ENCODE measurements at regions not wholly inside any gene's neighbourhood (a gene's known extent, or its start where the extent isn't known, plus 50 kb on each side); places are given as distances from the start of the nearest gene placed in this dataset.

DNA sequence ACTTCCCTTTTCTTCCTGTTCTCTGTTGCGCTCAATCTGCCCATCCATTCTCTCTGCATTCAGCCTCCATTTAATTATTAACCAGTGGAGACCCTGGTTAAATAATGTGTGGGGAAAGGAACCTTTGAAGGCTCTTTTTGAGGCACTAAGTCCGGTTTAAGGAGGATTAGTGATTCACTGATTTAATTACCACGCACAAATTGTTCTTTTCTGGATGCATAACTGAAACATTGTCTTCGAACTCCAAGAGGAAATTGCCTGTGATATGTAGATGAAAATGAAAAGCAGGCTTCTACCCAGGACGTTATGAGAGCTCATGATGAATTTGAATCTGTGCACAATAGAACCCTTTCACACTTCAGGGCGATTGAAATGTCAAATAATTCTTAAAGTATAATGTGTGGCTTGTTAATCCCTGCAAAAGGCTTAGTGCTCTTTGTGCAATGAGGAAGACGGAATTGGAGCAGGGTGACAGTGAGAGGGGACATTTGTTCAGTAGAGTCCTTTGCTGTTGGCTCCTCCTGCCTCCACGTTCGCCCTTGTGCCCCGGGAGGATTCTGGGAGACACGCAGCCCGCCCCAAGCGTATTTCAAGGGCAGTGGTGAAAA, 51.1 kb upstream of the ZNF236 start:
- no peak for DNase-seq (ENCODE audit: low spot score)

- DNase-seq (ENCODE audit: low spot score) = no peak
Observed at GRCh38 chr18:76767954-76768353, 54.4 kb upstream of the ZNF236 start.

DNA sequence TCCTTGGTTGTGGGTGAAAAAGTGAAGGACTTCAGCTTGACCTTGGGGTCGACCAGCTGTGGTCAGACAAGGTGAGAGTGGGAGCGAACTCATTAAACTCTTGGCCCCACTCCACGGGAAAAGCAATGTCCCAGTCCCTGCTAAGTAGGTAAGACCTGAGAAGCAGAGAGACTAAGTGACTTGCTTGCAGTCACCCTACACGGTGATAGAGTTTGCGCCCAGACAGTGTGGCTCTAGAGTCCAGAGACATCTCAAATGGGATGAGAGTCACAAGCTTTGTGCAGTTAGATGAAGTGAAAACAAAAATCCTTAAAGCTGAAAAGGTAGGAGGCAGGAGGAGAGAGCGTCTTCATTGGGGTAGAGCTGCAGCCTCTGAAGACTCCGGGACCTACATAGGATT, 55.9 kb upstream of the ZNF236 start:
- no peak for DNase-seq (ENCODE audit: low spot score)

- no peak for DNase-seq (ENCODE audit: low spot score)
Observed at GRCh38 chr18:76765649-76766048, 56.7 kb upstream of the ZNF236 start.

GRCh38 chr18:76764291-76764901, 58.0 kb upstream of the ZNF236 start:
- DNase-seq (ENCODE audit: low spot score) = no peak

DNA sequence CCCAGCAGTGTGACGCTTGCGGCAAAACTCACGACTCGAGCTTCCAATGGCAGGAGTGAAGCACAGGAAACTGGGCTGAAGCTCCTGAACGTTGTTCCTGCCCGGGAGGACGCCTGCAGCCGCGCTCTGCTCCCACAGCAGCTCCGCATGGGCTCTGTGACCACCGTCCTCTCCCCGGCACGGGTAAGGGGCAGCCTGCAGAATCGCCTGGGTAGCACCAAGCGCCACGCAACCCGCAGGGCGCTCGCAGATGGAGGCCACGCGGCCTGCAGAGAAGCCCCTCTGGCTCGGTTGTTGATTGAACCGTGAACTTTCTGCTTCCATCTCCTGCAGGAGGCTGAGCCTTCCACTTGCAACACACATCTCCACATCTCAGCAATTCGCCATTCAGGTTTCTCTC, 63.3 kb upstream of the ZNF236 start:
- no peak for DNase-seq (ENCODE audit: low spot score)

GRCh38 chr18:76757925-76758324, 64.4 kb upstream of the ZNF236 start:
- no peak for DNase-seq (ENCODE audit: low spot score)

DNA sequence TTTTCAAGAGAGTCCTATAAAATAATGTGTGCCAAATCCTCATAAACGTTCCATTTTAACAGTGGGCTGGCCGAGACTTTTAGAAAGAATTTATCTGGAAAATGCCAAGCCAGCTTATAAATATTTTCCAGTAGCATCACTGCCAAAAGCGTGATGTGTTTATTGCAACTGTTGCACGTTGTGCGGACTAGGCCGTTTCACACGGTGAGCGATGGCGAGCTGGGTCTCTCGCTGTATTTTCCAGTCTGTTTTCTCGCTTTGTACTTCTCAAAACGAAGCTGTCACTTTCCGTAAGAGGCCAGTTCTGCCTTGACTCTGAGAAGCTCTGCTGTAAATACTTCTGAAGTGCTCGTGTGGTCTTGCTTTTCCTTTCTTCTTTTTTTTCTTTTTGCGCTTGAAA, 65.0 kb upstream of the ZNF236 start:
- DNase-seq (ENCODE audit: low spot score) = no peak

- DNase-seq (ENCODE audit: low spot score) = no peak
Observed at GRCh38 chr18:76756531-76757253, 65.7 kb upstream of the ZNF236 start.

DNA sequence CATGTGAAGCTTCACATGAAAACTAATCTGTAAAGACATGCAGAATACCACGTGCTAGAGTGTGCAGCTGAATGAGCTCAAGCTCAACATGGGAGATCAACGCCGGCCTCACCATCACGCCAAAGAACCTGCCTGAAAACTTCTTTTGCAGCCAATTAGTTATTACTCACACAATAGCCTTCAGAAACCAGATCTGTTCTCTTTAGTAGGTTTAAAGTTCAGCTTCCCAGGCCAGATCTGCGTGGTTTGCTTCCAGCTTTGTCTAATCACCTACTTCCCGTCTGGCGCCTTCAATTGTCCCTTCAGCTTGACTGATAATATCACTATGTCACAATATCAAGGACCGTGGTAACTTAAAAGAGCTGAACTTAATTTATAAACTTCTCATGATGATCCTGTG, 68.0 kb upstream of the ZNF236 start:
- DNase-seq (ENCODE audit: low spot score) = no peak

- no peak for DNase-seq (ENCODE audit: low spot score)
Observed at GRCh38 chr18:76752400-76752799, 70.0 kb upstream of the ZNF236 start.

DNA sequence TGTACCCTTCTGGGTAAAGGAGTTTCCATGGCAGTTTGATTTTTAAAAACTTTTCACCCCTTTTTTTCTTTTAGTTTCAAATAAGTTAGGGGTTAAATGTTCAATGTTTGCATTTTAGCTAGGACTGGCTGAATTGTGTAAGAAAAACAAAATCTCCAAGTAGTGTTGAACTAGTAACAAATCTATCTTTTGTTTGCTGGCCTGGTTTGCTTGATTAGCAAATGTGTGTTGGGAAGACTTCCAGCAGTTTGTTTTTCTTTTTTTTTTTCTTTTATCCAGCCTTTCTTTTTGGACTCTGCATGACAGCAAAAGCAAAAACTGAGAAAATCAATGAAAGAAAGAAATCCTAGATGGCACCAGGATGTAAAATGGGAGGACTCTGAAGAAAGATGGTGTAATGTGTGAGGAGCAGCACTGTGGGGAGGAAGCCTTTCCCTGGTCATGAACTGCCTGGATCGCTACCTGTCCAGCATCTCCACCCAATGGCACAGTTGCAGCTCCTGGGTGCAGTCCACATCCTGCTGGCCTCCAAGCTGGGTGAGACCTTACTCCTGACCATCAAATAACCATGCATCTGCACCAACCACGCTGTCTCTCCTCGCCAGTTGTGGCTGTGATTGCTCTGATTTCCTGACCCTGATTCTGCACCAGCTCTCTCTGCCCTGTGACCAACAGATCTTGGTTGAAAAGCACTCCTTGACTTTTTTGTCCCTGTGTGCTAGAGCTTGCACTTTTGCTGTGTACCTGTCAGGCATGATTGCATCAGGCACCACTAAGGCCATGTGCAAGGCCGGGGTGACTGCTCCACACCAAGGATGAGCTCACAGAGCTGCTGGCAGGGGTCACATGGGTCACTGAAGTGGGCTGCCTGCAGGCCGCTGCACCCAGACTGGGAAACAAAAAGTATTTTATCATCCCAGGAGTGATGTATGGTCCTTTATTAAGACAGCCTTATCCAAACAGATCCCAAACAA, 71.2 kb upstream of the ZNF236 start:
- no peak for DNase-seq (ENCODE audit: low spot score)

GRCh38 chr18:76750269-76750668, 72.1 kb upstream of the ZNF236 start:
- no peak for DNase-seq (ENCODE audit: low spot score)

DNA sequence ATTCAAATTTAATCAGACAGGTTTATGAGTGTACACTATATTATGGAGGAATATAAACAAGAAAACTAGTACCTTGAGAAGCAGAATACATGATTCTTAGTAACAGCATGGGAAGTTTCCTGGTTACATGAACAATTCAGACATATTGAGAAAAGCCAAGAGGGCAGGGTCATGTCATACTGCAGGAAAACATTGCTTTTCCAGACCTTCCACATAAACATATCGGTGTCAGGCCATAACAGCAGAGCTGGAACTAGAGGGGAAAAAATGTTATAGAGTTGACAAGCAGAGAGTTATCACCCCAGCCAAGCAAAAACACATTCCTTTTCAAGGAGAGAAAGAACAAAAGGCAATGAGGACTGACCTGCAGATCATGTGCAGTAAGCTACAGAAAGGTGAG, 74.7 kb upstream of the ZNF236 start:
- no peak for DNase-seq (ENCODE audit: low spot score)

DNA sequence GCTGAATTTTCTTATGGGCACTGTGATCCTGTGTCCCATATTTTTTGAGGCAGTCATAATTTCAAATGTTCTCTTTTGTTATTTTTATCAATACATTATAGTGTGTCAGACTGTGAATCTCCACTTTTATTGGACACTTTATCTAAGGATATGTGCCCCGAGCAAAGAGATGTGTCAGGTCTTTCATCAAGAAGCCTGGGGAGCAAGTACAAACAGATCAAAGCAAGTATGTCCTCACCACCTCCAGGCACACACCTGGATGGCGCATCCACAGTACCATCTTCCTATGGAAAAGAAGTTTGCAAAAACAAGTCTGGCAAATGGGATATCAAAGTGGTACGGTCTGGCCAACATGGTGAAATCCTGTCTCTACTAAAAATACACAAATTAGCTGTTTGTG, 81.0 kb upstream of the ZNF236 start:
- no peak for DNase-seq (ENCODE audit: low spot score)

DNA sequence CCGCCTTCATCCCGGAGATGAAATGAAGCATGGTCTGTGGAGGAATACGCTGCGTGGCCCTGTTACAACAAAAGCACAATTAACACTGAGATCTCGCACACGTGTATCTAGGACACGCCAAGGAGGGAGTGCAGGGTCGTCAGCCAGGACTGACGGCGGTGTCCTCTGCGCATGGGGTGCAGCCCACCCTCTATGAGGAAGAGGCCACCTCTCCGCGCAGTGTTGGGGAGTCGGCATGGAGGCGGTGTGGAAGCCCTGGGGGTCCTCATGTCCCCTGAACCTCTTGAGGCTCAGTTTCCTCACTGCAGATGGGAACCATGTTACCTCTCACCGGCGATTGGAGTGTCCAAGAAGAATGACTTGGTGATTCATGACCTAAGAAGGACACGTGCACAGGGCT, 86.0 kb upstream of the ZNF236 start:
- no peak for DNase-seq (ENCODE audit: low spot score)

- DNase-seq (ENCODE audit: low spot score) = no peak
Observed at GRCh38 chr18:76730901-76731300, 91.5 kb upstream of the ZNF236 start.

DNA sequence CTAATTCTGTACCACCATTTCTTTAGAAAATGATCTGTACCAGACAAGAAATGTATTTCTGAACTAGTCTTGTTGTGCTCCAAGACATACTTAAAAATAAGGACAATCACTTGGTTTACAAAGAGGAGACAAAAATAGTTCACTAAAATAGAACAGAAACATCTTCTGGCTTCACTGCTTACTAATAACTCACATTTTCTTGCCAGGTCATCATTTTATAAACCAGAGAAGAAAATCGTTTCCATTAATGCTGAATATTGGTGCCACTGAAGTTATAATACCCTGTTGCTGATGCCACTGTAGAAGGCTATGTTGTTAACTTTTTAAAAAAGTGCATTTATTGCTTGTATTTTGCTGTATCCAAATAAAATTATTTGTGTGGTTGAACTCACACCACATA, 94.8 kb upstream of the ZNF236 start:
- DNase-seq (ENCODE audit: low spot score) = no peak

DNA sequence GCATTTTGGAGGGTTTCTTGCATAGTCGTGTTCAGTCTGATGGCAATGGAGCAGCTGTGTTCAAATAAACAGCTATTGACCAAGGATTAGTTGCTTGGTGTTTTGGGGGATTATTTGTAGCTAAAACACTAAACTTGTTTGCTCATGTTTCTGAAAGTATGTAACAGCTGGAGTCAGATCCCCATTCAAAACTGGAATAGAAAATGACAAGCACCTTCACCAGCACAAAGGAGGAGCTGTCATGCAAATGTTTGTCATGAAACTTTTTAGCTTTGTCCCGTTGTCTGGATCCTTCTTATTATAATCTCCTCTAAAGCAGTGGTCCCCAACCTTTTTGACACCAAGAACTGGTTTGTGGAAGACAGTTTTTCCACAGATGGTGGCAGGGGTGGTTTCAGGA, 96.9 kb upstream of the ZNF236 start:
- DNase-seq (ENCODE audit: low spot score) = no peak

DNA sequence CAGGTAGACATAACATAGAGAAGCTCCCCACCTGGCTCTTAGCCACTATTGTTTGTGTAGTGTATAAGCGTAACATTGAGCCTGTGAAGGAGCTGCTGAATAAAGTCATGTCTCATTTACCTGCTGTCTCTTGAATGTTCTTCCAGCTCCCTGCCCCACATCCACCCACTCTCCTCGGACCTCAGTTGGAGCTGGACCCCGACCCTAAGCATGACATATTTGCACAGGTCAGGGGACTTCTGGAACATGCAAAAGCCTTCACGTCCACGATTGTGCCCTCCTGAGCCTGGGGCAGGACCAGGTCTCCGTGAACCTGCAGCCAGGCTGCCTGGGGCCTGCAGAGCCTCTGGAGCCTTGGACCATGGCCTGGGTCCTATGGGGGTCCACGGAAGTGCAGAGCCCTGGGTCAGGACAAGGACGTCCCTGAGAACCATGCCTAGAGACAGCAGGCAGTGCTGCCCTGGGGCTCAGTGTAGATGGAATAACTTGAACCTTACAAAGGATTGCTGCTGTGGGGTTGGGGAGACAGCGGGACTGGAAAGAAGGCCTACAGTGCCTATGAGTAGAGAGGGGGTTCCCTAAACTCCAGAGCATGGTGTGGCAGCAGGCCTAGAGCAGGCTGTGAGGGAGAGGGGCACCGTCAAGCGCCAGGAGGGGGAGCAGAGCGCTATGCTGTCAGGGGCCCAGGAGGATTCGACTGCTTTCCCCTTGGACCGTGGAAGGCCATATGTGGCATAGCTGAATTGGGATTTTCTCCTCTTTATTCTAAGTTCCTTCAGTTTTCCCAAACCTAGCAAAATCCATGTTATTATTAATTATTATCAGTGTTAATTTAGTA, 99.9 kb upstream of the ZNF236 start:
- DNase-seq (ENCODE audit: low spot score) = no peak

DNA sequence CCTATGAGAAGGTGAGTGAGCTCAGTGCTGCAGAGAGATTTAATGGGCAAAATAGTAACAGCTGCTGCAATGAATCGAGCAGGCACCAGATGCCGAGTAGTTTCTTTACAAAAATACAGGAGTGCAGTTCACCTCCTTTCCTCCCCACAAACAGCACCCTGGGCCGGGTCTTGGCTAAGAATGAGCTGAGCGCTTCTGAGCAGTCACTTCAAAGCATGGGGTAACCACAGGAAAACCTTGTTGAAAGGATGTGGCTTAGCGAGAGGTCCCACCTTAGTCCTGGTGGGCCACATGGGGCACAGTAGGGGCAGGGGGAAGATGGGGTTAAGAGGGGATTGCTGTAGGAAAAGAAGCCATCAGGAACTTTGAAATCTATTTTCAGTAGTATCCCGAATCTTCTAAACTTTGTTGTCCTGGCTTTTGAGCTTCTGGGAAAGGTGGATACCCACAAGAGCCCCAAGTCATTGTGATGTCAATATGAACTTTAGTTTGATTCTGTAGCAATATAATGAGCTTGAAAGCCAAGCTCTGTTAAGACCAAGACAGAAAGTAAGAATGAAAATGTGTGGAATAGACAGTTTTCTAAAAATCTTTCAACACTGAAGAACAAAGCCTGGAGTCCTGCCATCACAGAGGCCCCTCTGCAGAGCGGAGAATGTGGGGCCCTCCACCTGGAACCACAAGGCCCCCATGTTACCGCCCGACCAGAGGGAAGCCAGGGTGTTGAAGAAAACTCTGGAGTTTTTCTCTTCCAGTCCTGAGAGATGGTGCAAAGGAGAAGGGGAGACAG, 101.0 kb upstream of the ZNF236 start:
- no peak for DNase-seq (ENCODE audit: low spot score)
